Activated CD4-positive, alpha-beta memory T cell treated with anti-CD3 and anti-CD28 coated beads for 36 hours (primary cell): ENCODE measurements at regions not wholly inside any gene's neighbourhood (a gene's known extent, or its start where the extent isn't known, plus 50 kb on each side); places are given as distances from the start of the nearest gene placed in this dataset.

Source experiments
- CTCF ChIA-PET: fragments of 350-600 bp; sonication (Branson Sonifier 250); formaldehyde crosslinking; loops from one replicate; lab custom pipeline; 2021; ENCODE audit warnings: antibody characterized with exemption, inconsistent platforms; lab: Charles Lee
- POLR2A ChIA-PET: fragments of 350-600 bp; sonication (Branson Sonifier 250); formaldehyde crosslinking; loops from one replicate; lab custom pipeline; 2021; ENCODE audit warnings: antibody characterized with exemption; lab: Charles Lee
- DNase-seq: peaks from one replicate; pipeline ENCODE4 v3.0.0-alpha.2; 2020
- H3K27ac Mint-ChIP-seq: one replicate; pipeline ENCODE4 v1.8.0; 2021; ENCODE audit warnings: mixed read lengths
- H3K27me3 Mint-ChIP-seq: one replicate; pipeline ENCODE4 v1.8.0; 2021; ENCODE audit warnings: mixed read lengths
- H3K36me3 Mint-ChIP-seq: one replicate; pipeline ENCODE4 v1.8.0; 2021; ENCODE audit warnings: mixed read lengths
- H3K4me1 Mint-ChIP-seq: one replicate; pipeline ENCODE4 v1.8.0; 2021; ENCODE audit warnings: low read depth, mixed read lengths
- H3K4me3 Mint-ChIP-seq: one replicate; pipeline ENCODE4 v1.8.0; 2021; ENCODE audit warnings: mild to moderate bottlenecking, mixed read lengths
- H3K9me3 Mint-ChIP-seq: one replicate; pipeline ENCODE4 v1.8.0; 2021; ENCODE audit warnings: mixed read lengths
- intact Hi-C: fragments of 100-400 bp; cut with micrococcal nuclease; formaldehyde crosslinking; loops from one replicate; pipeline ENCODE4 v1.15.1; 2023

- POLR2A ChIA-PET: interaction anchor here (1.0 kb wide), 1 partner anchor 161 kb away, joined by 4 read pairs; no protein-coding TSS in a partner anchor
- intact Hi-C loops: loop anchor here (1.0 to 10.0 kb wide), 2 partner anchors 15 to 226 kb away; no protein-coding TSS in a partner anchor
Observed at GRCh38 chr1:110780600-110781484, 92.1 kb upstream of the CD53 start.

DNA sequence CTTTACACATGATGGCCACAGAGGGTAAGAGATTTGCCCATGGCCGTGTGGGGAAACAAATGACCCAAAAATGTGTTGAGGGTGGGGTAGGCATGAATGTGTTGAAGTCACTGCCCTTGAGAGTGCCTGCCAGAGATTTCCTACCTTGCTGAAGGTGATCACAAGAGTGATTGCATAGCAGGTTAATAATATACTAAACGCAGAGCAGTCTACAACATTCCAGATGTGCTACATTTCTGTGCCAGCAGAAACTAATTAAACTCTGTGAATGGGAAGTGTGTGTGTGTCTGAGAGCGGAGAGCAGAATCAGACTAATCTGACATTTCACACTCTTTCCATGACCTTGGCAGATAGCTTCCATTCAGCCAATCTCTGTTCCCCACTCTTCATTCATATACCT is 93.3 kb upstream of the CD53 start:
- intact Hi-C loops: loop anchor here (10.0 kb wide), 1 partner anchor 225 kb away; no protein-coding TSS in a partner anchor
- DNase-seq: no peak
- Mint-ChIP-seq H3K27ac (no peak overlapping the region), H3K4me3 (no peak overlapping the region), H3K27me3 (no peaks in the 10 kb centered on the region), H3K36me3 (no peaks in the 10 kb centered on the region), H3K4me1 (peaks cover 18% of the 10 kb centered on the region), H3K9me3 (no peaks in the 10 kb centered on the region)
- ChIA-PET POLR2A (no interaction called here), CTCF (interaction anchor here (0.5 to 8.0 kb wide), 19 partner anchors 8 to 283 kb away, joined by 3 to 240 read pairs (median 9); partner anchors contain the start of gene KCNA2)

More at GRCh38 chr1:110780600-110781484, 92.1 kb upstream of the CD53 start:
- Mint-ChIP-seq H3K27ac (no peak overlapping the region), H3K9me3 (no peaks in the 10 kb centered on the region), H3K36me3 (no peaks in the 10 kb centered on the region), H3K4me3 (no peak overlapping the region), H3K4me1 (peaks cover 29% of the 10 kb centered on the region), H3K27me3 (no peaks in the 10 kb centered on the region)
- DNase-seq: peak; percentile 83
- CTCF ChIA-PET: interaction anchor here (0.7 to 8.0 kb wide), 52 partner anchors 8 to 554 kb away, joined by 3 to 240 read pairs (median 4); partner anchors contain the start of genes CD53, KCNA2 and KCNA3

GRCh38 chr1:110778821-110779220 is 94.1 kb upstream of the CD53 start:
- DNase-seq: no peak
- ChIA-PET CTCF (interaction anchor here (0.7 to 8.0 kb wide), 6 partner anchors 14 to 282 kb away, joined by 3 to 240 read pairs (median 44); no protein-coding TSS in a partner anchor), POLR2A (no interaction called here)
- intact Hi-C loops: no loop called here
- H3K4me1 Mint-ChIP-seq: peaks cover 12% of the 10 kb centered on the region
- no peaks in the 10 kb centered on the region for H3K36me3 Mint-ChIP-seq
- no peak overlapping the region for H3K27ac Mint-ChIP-seq
- H3K9me3 Mint-ChIP-seq: no peaks in the 10 kb centered on the region
- H3K27me3 Mint-ChIP-seq: no peaks in the 10 kb centered on the region
- H3K4me3 Mint-ChIP-seq: no peak overlapping the region

DNA sequence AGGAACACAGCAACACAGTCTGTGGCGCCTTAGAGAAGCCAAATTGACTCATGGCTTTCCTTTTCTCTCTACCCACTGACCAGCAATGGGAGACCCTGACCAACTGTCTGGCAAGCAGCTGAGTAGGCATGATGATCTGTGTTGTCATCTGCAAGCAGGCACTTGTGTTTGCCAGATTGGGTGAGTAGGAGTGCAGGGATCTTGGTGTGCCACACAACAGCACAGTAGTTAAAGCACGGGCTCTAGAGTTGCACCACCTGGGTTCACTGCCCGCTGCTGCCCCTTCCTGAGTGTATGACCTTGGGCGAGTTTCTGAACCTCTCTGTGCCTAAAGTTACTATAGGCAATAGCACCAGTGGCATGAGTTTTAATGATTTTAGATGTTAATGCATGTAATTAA is 95.7 kb upstream of the CD53 start:
- Mint-ChIP-seq H3K27me3 (peaks cover 1% of the 10 kb centered on the region), H3K4me1 (peaks cover 5% of the 10 kb centered on the region), H3K9me3 (no peaks in the 10 kb centered on the region), H3K27ac (no peak overlapping the region), H3K4me3 (no peak overlapping the region), H3K36me3 (no peaks in the 10 kb centered on the region)
- ChIA-PET POLR2A (no interaction called here), CTCF (interaction anchor here (1.3 to 6.6 kb wide), 2 partner anchors 12 to 158 kb away, joined by 5 to 58 read pairs; no protein-coding TSS in a partner anchor)
- intact Hi-C loops: no loop called here
- DNase-seq: no peak

- peaks cover 6% of the 10 kb centered on the region for H3K27me3 Mint-ChIP-seq
- intact Hi-C loops: no loop called here
- no peaks in the 10 kb centered on the region for H3K36me3 Mint-ChIP-seq
- no peaks in the 10 kb centered on the region for H3K4me1 Mint-ChIP-seq
- no peaks in the 10 kb centered on the region for H3K9me3 Mint-ChIP-seq
- DNase-seq: no peak
- CTCF ChIA-PET: interaction anchor here (1.0 to 5.5 kb wide), 5 partner anchors 9 to 314 kb away, joined by 3 to 23 read pairs (median 18); no protein-coding TSS in a partner anchor
- POLR2A ChIA-PET: no interaction called here
- H3K4me3 Mint-ChIP-seq: no peak overlapping the region
- no peak overlapping the region for H3K27ac Mint-ChIP-seq
Observed at GRCh38 chr1:110774398-110774797, 98.5 kb upstream of the CD53 start.

DNA sequence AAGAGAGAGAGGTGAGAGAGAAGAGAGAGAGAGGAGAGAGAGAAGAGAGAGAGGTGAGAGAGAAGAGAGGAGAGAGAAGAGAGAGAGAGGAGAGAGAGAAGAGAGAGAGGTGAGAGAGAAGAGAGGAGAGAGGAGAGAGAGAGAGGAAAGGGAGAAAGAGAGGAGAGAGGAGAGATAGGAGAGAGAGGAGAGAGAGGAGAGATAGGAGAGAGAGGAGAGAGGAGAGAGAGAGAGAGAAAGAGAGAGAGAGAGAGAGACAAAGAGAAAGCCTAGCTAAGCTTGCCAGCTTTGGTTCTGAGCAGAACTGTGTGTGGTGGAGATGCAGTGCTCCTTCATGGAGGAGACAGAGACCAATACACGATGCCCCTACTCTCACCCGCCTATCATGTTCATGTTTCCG is 99.1 kb upstream of the KCNA3 start:
- no peak overlapping the region for H3K27ac Mint-ChIP-seq
- ChIA-PET POLR2A (no interaction called here), CTCF (interaction anchor here (1.0 to 5.5 kb wide), 5 partner anchors 8 to 313 kb away, joined by 3 to 23 read pairs (median 18); no protein-coding TSS in a partner anchor)
- no peak overlapping the region for H3K4me3 Mint-ChIP-seq
- no peak for DNase-seq
- no peaks in the 10 kb centered on the region for H3K4me1 Mint-ChIP-seq
- H3K9me3 Mint-ChIP-seq: no peaks in the 10 kb centered on the region
- intact Hi-C loops: no loop called here
- H3K27me3 Mint-ChIP-seq: peaks cover 6% of the 10 kb centered on the region
- no peaks in the 10 kb centered on the region for H3K36me3 Mint-ChIP-seq

DNA sequence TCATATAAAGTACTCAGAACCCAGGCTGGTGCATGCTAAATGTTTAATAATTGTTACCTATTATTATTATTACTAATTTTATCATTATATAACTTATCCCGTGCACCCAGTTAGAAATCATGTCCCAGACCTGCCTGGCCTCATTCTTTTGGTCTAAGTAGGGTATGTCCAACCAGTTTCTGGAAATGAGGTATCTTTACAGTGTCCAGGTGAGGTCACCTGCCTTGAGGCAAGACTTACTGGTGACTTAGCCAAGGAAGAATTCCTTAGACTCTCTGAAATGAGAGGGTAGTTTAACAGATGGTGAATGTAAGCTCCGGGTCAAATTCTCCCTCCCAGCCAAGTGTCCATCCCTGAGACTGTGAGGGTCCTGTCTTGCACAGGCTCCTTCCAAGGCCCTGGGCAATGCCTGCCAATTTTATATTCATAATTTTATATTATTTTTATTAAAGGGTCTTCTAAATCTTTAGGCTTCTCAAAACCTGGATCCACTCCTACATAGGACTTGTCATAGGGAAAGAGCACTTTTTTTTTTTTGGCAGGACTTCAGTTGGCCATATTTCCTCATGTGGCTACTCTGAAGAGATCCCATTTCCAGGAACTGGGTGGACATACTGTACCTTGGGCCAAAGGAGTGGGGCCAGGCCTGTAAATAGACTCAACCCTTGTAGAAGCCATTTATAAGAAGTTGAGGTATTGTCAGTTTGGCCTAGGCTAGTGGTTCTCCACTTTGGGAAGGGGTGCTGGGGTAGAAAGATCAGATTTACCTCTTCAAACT is 96.7 kb upstream of the KCNA3 start:
- H3K4me3 Mint-ChIP-seq: no peak overlapping the region
- CTCF ChIA-PET: interaction anchor here (0.6 to 5.5 kb wide), 5 partner anchors 9 to 259 kb away, joined by 3 to 23 read pairs (median 5); no protein-coding TSS in a partner anchor
- intact Hi-C loops: no loop called here

GRCh38 chr1:110770832-110771231 is 96.1 kb upstream of the KCNA3 start:
- ChIA-PET CTCF (interaction anchor here (1.5 to 5.5 kb wide), 3 partner anchors 12 to 275 kb away, joined by 4 to 23 read pairs (median 23); no protein-coding TSS in a partner anchor), POLR2A (no interaction called here)
- intact Hi-C loops: no loop called here
- Mint-ChIP-seq H3K27me3 (peaks cover 13% of the 10 kb centered on the region), H3K9me3 (no peaks in the 10 kb centered on the region), H3K4me3 (no peak overlapping the region), H3K27ac (no peak overlapping the region), H3K36me3 (no peaks in the 10 kb centered on the region), H3K4me1 (peaks cover 2% of the 10 kb centered on the region)
- DNase-seq: no peak

More for the DNA sequence above, 96.7 kb upstream of the KCNA3 start:
- Mint-ChIP-seq H3K9me3 (no peaks in the 10 kb centered on the region), H3K4me1 (no peaks in the 10 kb centered on the region), H3K27me3 (peaks cover 12% of the 10 kb centered on the region), H3K27ac (no peak overlapping the region), H3K36me3 (no peaks in the 10 kb centered on the region)
- POLR2A ChIA-PET: no interaction called here
- DNase-seq: no peak

GRCh38 chr1:110768605-110769004 is 93.9 kb upstream of the KCNA3 start:
- DNase-seq: no peak
- Mint-ChIP-seq H3K27ac (no peak overlapping the region), H3K4me1 (peaks cover 3% of the 10 kb centered on the region), H3K36me3 (no peaks in the 10 kb centered on the region), H3K27me3 (peaks cover 13% of the 10 kb centered on the region), H3K9me3 (no peaks in the 10 kb centered on the region), H3K4me3 (no peak overlapping the region)
- intact Hi-C loops: loop anchor here (5.0 kb wide), 1 partner anchor 81 kb away; no protein-coding TSS in a partner anchor
- CTCF ChIA-PET: interaction anchor here (1.1 to 7.0 kb wide), 3 partner anchors 85 to 213 kb away, joined by 3 to 278 read pairs (median 4); no protein-coding TSS in a partner anchor
- POLR2A ChIA-PET: no interaction called here

GRCh38 chr1:110766336-110766647 is 91.6 kb upstream of the KCNA3 start:
- CTCF ChIA-PET: interaction anchor here (0.6 to 7.0 kb wide), 48 partner anchors 9 to 355 kb away, joined by 3 to 278 read pairs (median 7); partner anchors contain the start of genes KCNA2 and KCNA3
- peaks cover 3% of the 10 kb centered on the region for H3K4me1 Mint-ChIP-seq

DNA sequence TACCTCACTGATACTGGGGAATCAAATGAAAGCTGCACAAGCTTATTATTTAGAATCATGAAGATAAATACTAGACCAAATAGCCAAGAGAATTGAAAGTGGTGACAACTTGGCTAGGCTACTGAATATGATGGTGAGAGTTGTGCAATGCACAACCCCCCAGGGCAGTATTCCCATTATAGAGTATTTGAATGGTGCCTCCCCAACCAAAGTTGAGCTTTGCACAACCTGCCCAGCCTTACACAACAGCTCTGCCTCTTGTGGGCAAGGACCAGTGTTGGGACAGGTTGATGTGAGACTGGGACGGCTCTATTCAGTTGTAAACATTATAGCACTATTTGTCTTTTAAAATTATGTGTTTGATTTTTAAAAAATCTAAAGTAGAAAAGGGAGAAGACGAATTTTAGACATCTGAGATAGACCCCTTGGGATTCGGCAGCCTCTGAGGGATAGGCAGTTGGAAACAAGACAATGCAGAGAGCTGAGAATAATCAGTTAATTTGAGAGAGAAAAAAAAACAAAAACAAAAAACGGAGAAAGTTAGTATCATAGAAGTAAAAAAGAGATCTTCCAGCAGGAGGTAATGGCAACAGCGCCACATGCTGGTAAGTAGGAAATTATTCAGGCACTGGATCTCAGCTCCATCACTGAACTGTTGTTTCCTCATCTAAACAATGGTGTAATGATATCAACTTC is 91.0 kb upstream of the KCNA3 start:
- ChIA-PET CTCF (interaction anchor here (0.6 to 7.0 kb wide), 59 partner anchors 9 to 354 kb away, joined by 3 to 278 read pairs (median 6); partner anchors contain the start of genes KCNA2 and KCNA3), POLR2A (interaction anchor here (1.6 kb wide), 1 partner anchor 146 kb away, joined by 6 read pairs; no protein-coding TSS in a partner anchor)
- DNase-seq: peak; percentile 58
- H3K27me3 Mint-ChIP-seq: peaks cover 12% of the 10 kb centered on the region
- H3K27ac Mint-ChIP-seq: no peak overlapping the region
- intact Hi-C loops: loop anchor here (1.0 to 5.0 kb wide), 5 partner anchors 16 to 146 kb away; no protein-coding TSS in a partner anchor
- H3K9me3 Mint-ChIP-seq: no peaks in the 10 kb centered on the region
- H3K4me1 Mint-ChIP-seq: peaks cover 3% of the 10 kb centered on the region
- H3K36me3 Mint-ChIP-seq: no peaks in the 10 kb centered on the region
- H3K4me3 Mint-ChIP-seq: peak overlapping the region; percentile 40

More at GRCh38 chr1:110766336-110766647, 91.6 kb upstream of the KCNA3 start:
- POLR2A ChIA-PET: interaction anchor here (1.6 kb wide), 1 partner anchor 147 kb away, joined by 6 read pairs; no protein-coding TSS in a partner anchor
- Mint-ChIP-seq H3K36me3 (no peaks in the 10 kb centered on the region), H3K9me3 (no peaks in the 10 kb centered on the region), H3K27me3 (peaks cover 12% of the 10 kb centered on the region), H3K27ac (no peak overlapping the region), H3K4me3 (peak overlapping the region; percentile 40)
- no peak for DNase-seq
- intact Hi-C loops: loop anchor here (1.0 to 5.0 kb wide), 5 partner anchors 15 to 147 kb away; no protein-coding TSS in a partner anchor
